Endothelial cell of umbilical vein (primary cell): ENCODE measurements at regions not wholly inside any gene's neighbourhood (a gene's known extent, or its start where the extent isn't known, plus 50 kb on each side); places are given as distances from the start of the nearest gene placed in this dataset.

Source experiments
- BruUV-seq: library from RNA; stranded (reverse); fragments of 400-500 nt; replicated peaks from 2 replicates; lab custom pipeline; 2021; lab: Mats Ljungman, UMichigan
- CTCF ChIA-PET: fragments of 300-600, 350-600 bp; sonication (Branson Sonifier 250); formaldehyde crosslinking; loops from one replicate; lab custom pipeline; 2021; ENCODE audit warnings: antibody characterized with exemption, inconsistent platforms; lab: Charles Lee
- POLR2A ChIA-PET: fragments of 300-600, 350-600 bp; sonication (Branson Sonifier 250); formaldehyde crosslinking; loops from one replicate; lab custom pipeline; 2021; ENCODE audit warnings: antibody characterized with exemption, inconsistent platforms; lab: Charles Lee
- DNase-seq: peaks from one replicate; pipeline ENCODE4 v3.0.0-alpha.2; 2011; ENCODE audit warnings: low read depth, low spot score
- FAIRE-seq: peaks from 2 replicates; lab custom pipeline; 2011; peaks lifted over from hg19 to GRCh38; lab: Jason Lieb, UNC
- H2AFZ ChIP-seq: 2 replicates; pipeline ENCODE4 v1.6.0; 2012; ENCODE audit warnings: low read depth, low read length, control low read depth, inconsistent platforms
- H3K27ac ChIP-seq: 2 replicates; pipeline ENCODE4 v1.5.1; 2011; ENCODE audit warnings: low read depth, mild to moderate bottlenecking, control low read depth, low read length, moderate library complexity; ENCODE audit not compliant: insufficient read depth
- H3K27me3 ChIP-seq, 2 experiments: 2 replicates each; pipeline versions ENCODE4 v1.6.0 to v1.6.1; 2011; ENCODE audit warnings: low read length in 2 of 2, mixed read lengths in 1 of 2; ENCODE audit not compliant: control insufficient read depth in 2 of 2, insufficient read depth in 2 of 2
- H3K36me3 ChIP-seq, 2 experiments: 2 replicates in 1 of 2; 3 replicates in 1 of 2; pipeline ENCODE4 v1.5.1; 2011; ENCODE audit warnings: low read length in 2 of 2, mild to moderate bottlenecking in 1 of 2, moderate library complexity in 1 of 2; ENCODE audit not compliant: control insufficient read depth in 2 of 2, insufficient read depth in 2 of 2; ENCODE audit errors: extremely low read depth in 1 of 2
- H3K4me1 ChIP-seq: 3 replicates; pipeline ENCODE4 v1.5.1; 2011; ENCODE audit warnings: mild to moderate bottlenecking, low read length; ENCODE audit not compliant: control insufficient read depth, insufficient read depth; ENCODE audit errors: extremely low read depth
- H3K4me2 ChIP-seq: 2 replicates; pipeline ENCODE4 v1.6.1; 2011; ENCODE audit warnings: low read length, control low read depth, mixed read lengths; ENCODE audit not compliant: insufficient read depth
- H3K4me3 ChIP-seq, 3 experiments: fragments of 200-600 bp in 1 of 3; sonication (generic), shearing (Covaris generic) in 1 of 3; replicated peaks in 1 of 3; 2 replicates each; pipeline ENCODE4 v1.5.1; 2011 to 2016; ENCODE audit warnings: control low read depth in 3 of 3, low read length in 3 of 3, mild to moderate bottlenecking in 2 of 3, inconsistent platforms in 1 of 3, low read depth in 1 of 3, moderate library complexity in 1 of 3; ENCODE audit not compliant: insufficient read depth in 1 of 3
- H3K79me2 ChIP-seq: 2 replicates; pipeline ENCODE4 v1.6.0; 2012; ENCODE audit warnings: low read length, inconsistent platforms; ENCODE audit not compliant: control insufficient read depth, insufficient read depth
- H3K9ac ChIP-seq: replicated peaks from 2 replicates; pipeline ENCODE3; 2011; ENCODE audit warnings: low read length, control low read depth; ENCODE audit not compliant: insufficient read depth; ENCODE audit errors: extremely low read depth
- H3K9me1 ChIP-seq: replicated peaks from 3 replicates; pipeline ENCODE4 v1.6.0; 2011; ENCODE audit warnings: mild to moderate bottlenecking, low read length; ENCODE audit not compliant: control insufficient read depth, insufficient read depth; ENCODE audit errors: extremely low read depth
- H3K9me3 ChIP-seq: replicated peaks from 2 replicates; pipeline ENCODE4 v1.5.1; 2012; ENCODE audit warnings: low read length, inconsistent platforms; ENCODE audit not compliant: control insufficient read depth, insufficient read depth
- H4K20me1 ChIP-seq: replicated peaks from 2 replicates; pipeline ENCODE3; 2011; ENCODE audit warnings: mild to moderate bottlenecking, low read length; ENCODE audit not compliant: control insufficient read depth, insufficient read depth; ENCODE audit errors: extremely low read depth
- CTCF ChIP-seq, 2 donors: IDR thresholded peaks; 1 replicate in 1 of 2; 2 replicates in 1 of 2; pipeline ENCODE4 v1.5.1; 2011; ENCODE audit warnings: low read length in 2 of 2, mild to moderate bottlenecking in 2 of 2, moderate library complexity in 2 of 2, control low read depth in 1 of 2, inconsistent platforms in 1 of 2, low read depth in 1 of 2; ENCODE audit not compliant: insufficient read depth in 1 of 2; ENCODE audit errors: extremely low read depth in 1 of 2
- EZH2 ChIP-seq: IDR thresholded peaks from 2 replicates; pipeline ENCODE4 v1.6.1; 2012; ENCODE audit warnings: borderline replicate concordance, low read depth, mild to moderate bottlenecking, moderate library complexity, low read length, inconsistent platforms; ENCODE audit not compliant: severe bottlenecking
- FOS ChIP-seq: IDR thresholded peaks from 2 replicates; pipeline ENCODE4 v1.6.1; 2011; ENCODE audit warnings: mild to moderate bottlenecking, low read length, moderate library complexity, borderline replicate concordance; ENCODE audit not compliant: insufficient read depth
- GATA2 ChIP-seq: IDR thresholded peaks from 2 replicates; pipeline ENCODE4 v1.7.0; 2011; ENCODE audit warnings: low read depth, mild to moderate bottlenecking, moderate library complexity, mixed read lengths, low read length; ENCODE audit not compliant: insufficient read length, insufficient read depth
- JUN ChIP-seq: IDR thresholded peaks from 2 replicates; pipeline ENCODE4 v1.6.1; 2011; ENCODE audit warnings: borderline replicate concordance, low read depth; ENCODE audit not compliant: insufficient read length, insufficient read depth
- MAX ChIP-seq: IDR thresholded peaks from 2 replicates; pipeline ENCODE4 v1.6.1; 2011; ENCODE audit not compliant: insufficient read depth, insufficient read length
- MYC ChIP-seq: IDR thresholded peaks from one replicate; pipeline ENCODE4 v1.6.1; 2011; ENCODE audit warnings: mild to moderate bottlenecking, low read depth, low read length
- POLR2A ChIP-seq: IDR thresholded peaks from 2 replicates; pipeline ENCODE4 v1.6.1; 2012; ENCODE audit warnings: low read depth, mild to moderate bottlenecking, control low read depth, low read length
- POLR2AphosphoS5 ChIP-seq: IDR thresholded peaks from 2 replicates; pipeline ENCODE4 v1.6.1; 2012; ENCODE audit warnings: low read depth, mild to moderate bottlenecking, control low read depth, low read length, moderate library complexity; ENCODE audit not compliant: insufficient read depth
- dilution Hi-C: fragments of 300-500 bp; cut with MboI; formaldehyde crosslinking; loops from one replicate; pipeline ENCODE4 v1.15.0; 2019; ENCODE audit warnings: low sequenced_read_pairs; ENCODE audit not compliant: extremely low pct_ligation_motif_present
- intact Hi-C: fragments of 100-400 bp; cut with micrococcal nuclease; formaldehyde crosslinking; loops from one replicate; pipeline ENCODE4 v1.10.0; 2022

- no peak for DNase-seq
- no peak overlapping the region for H3K4me3 ChIP-seq
- H2AFZ ChIP-seq = no peak overlapping the region
- no peak overlapping the region for H3K9ac ChIP-seq
- no peak for FAIRE-seq
- no TSS peak for BruUV-seq
- POLR2A ChIA-PET = no interaction called here
- CTCF ChIA-PET = no interaction called here
- no peaks in the 10 kb centered on the region for H3K27me3 ChIP-seq
- TF ChIP-seq GATA2 = no peak
- H3K9me3 ChIP-seq = no peaks in the 10 kb centered on the region
- H3K4me1 ChIP-seq = no peaks in the 10 kb centered on the region
- no peaks in the 10 kb centered on the region for H3K79me2 ChIP-seq
- H3K9me1 ChIP-seq = no peaks in the 10 kb centered on the region
- dilution Hi-C loops = no loop called here
- no peak overlapping the region for H3K27ac ChIP-seq
- H4K20me1 ChIP-seq = no peaks in the 10 kb centered on the region
- intact Hi-C loops = no loop called here
- H3K36me3 ChIP-seq = no peaks in the 10 kb centered on the region
- H3K4me2 ChIP-seq = no peak overlapping the region
These were observed 525.5 kb upstream of the BCHE start for GRCh38 chr3:166362698-166363097.

GRCh38 chr3:166360720-166361119 is 523.5 kb upstream of the BCHE start:
- no TSS peak for BruUV-seq
- Histone ChIP-seq H3K9me1 (no peaks in the 10 kb centered on the region), H3K27ac (no peak overlapping the region), H2AFZ (no peak overlapping the region), H3K79me2 (no peaks in the 10 kb centered on the region), H3K9me3 (no peaks in the 10 kb centered on the region), H3K27me3 (no peaks in the 10 kb centered on the region), H4K20me1 (no peaks in the 10 kb centered on the region), H3K9ac (no peak overlapping the region), H3K4me3 (no peak overlapping the region), H3K36me3 (no peaks in the 10 kb centered on the region), H3K4me1 (no peaks in the 10 kb centered on the region), H3K4me2 (no peak overlapping the region)
- FAIRE-seq = no peak
- dilution Hi-C loops = no loop called here
- POLR2A ChIA-PET = no interaction called here
- TF ChIP-seq MAX (no peak), POLR2AphosphoS5 (no peak), EZH2 (no peak), MYC (no peak), CTCF (IDR thresholded peaks at IDR 0.05; ENCODE audit: extremely low read depth in 1 of 2, insufficient read depth in 1 of 2, low read depth in 1 of 2, low read length in 2 of 2) (no peak), POLR2A (no peak), FOS (no peak), GATA2 (no peak), JUN (no peak)
- CTCF ChIA-PET = no interaction called here
- intact Hi-C loops = no loop called here
- DNase-seq = no peak
